ENCODE measurements at regions not wholly inside any gene's neighbourhood (a gene's known extent, or its start where the extent isn't known, plus 50 kb on each side); places are given as distances from the start of the nearest gene placed in this dataset.

DNA sequence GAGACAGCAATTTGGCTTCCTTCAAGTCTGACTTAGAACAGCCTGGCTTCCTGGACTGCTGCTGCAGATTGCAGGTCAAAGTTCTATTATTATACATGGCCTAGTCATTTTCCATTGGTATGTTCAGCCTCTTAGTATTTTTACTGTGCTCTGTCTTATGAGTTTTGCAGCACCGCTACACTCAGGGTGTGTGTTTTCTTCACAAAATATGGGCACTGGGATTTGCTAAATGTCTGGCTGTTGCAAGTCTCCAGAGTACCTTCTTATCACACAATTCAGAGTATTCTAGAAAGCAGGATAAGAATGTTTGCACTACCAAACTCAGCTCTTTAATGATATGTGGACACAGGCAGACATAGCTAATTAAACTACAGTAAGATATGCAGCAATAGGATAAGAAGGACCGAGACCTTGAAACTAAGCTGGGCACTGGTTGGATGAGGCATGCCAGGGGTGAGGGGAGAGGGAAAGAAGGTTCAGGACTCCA lies 203.0 kb upstream of the PDZRN3 start:
- no peak for TF ChIP-seq TAF1 (IDR thresholded peaks at IDR 0.05; ENCODE audit: borderline replicate concordance, insufficient read depth, low read length)
- no peak for TF ChIP-seq SIN3A (IDR thresholded peaks at IDR 0.05; ENCODE audit: borderline replicate concordance, insufficient read depth, low read length)
- TF ChIP-seq, protein P1, sequence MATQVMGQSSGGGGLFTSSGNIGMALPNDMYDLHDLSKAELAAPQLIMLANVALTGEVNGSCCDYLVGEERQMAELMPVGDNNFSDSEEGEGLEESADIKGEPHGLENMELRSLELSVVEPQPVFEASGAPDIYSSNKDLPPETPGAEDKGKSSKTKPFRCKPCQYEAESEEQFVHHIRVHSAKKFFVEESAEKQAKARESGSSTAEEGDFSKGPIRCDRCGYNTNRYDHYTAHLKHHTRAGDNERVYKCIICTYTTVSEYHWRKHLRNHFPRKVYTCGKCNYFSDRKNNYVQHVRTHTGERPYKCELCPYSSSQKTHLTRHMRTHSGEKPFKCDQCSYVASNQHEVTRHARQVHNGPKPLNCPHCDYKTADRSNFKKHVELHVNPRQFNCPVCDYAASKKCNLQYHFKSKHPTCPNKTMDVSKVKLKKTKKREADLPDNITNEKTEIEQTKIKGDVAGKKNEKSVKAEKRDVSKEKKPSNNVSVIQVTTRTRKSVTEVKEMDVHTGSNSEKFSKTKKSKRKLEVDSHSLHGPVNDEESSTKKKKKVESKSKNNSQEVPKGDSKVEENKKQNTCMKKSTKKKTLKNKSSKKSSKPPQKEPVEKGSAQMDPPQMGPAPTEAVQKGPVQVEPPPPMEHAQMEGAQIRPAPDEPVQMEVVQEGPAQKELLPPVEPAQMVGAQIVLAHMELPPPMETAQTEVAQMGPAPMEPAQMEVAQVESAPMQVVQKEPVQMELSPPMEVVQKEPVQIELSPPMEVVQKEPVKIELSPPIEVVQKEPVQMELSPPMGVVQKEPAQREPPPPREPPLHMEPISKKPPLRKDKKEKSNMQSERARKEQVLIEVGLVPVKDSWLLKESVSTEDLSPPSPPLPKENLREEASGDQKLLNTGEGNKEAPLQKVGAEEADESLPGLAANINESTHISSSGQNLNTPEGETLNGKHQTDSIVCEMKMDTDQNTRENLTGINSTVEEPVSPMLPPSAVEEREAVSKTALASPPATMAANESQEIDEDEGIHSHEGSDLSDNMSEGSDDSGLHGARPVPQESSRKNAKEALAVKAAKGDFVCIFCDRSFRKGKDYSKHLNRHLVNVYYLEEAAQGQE (IDR thresholded peaks at IDR 0.05; ENCODE audit: insufficient read depth in 1 of 2, low read depth in 2 of 2, low read length in 2 of 2), result no peak
- no peak for TF ChIP-seq POLR2AphosphoS5 (IDR thresholded peaks at IDR 0.05; ENCODE audit: low read depth, low read length)
- TF ChIP-seq FOXP2 (optimal IDR thresholded peaks at IDR 0.05; ENCODE audit: borderline replicate concordance, extremely low read depth, extremely low read length, insufficient read depth), result no peak

DNA sequence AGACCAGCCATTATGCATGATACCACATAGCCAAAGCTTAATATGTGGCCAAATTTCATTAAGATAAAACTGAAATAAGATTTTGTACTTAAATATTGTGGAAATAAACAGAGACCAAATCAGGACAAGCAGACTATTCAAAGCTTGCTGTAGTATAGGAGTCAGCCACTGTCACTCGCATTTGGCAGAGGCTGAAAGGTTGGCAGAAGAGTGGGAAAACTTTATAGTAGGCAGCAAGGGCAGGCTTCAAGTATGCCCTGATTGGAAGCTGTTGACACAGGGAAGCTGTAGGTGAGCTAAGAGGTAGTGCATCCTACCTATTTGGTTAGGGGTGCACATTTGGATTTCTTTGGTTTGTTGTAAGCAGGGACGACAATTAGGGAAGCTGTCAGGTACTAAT lies 202.5 kb upstream of the PDZRN3 start:
- TF ChIP-seq TAF1 (IDR thresholded peaks at IDR 0.05; ENCODE audit: borderline replicate concordance, insufficient read depth, low read length) (no peak), POLR2AphosphoS5 (IDR thresholded peaks at IDR 0.05; ENCODE audit: low read depth, low read length) (no peak), FOXP2 (optimal IDR thresholded peaks at IDR 0.05; ENCODE audit: borderline replicate concordance, extremely low read depth, extremely low read length, insufficient read depth) (no peak), SIN3A (IDR thresholded peaks at IDR 0.05; ENCODE audit: borderline replicate concordance, insufficient read depth, low read length) (no peak)
- TF ChIP-seq, protein P1 (IDR thresholded peaks at IDR 0.05; ENCODE audit: insufficient read depth in 1 of 2, low read depth in 2 of 2, low read length in 2 of 2), result no peak

DNA sequence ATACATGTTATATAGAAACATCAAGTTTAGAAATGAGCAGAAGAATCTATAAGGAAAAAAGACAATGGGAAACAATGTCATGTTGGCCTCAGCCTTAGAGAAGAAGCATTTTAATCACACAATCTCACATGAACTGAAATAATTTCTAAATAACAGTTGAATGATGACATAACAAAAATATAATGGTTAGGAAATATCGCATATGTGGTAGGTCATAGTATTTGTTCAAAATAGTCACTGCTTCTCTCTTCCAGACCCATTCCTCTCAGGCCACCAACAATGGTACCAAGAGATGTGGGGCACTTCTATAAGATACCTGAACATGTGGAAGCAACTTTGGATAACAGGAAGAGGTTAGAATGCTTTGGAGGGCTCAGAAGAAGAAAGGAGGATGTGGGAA lies 195.7 kb upstream of the PDZRN3 start:
- TF ChIP-seq SIN3A (IDR thresholded peaks at IDR 0.05; ENCODE audit: borderline replicate concordance, insufficient read depth, low read length), result no peak
- TF ChIP-seq, protein P1 (IDR thresholded peaks at IDR 0.05; ENCODE audit: insufficient read depth in 1 of 2, low read depth in 2 of 2, low read length in 2 of 2), result no peak
- no peak for TF ChIP-seq TAF1 (IDR thresholded peaks at IDR 0.05; ENCODE audit: borderline replicate concordance, insufficient read depth, low read length)

DNA sequence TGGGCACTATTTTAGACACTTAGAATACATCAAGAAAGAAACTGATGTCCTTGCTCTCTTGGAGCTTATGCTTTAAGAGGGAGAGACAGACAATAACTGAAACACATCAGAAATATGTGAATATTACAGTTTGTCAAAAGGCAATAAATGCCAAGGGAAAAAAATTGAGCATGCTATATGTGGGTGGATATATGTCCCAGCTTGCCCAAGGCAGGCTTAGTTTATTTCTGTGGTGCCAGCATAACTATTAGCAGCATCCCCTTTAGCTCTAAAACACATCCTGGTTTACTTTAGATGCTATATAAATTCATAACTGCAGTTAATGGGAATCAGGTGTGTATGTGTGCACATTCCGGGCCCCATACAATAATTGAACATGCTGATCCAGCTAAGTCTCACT lies 191.2 kb upstream of the PDZRN3 start:
- TF ChIP-seq FOXP2 (optimal IDR thresholded peaks at IDR 0.05; ENCODE audit: borderline replicate concordance, extremely low read depth, extremely low read length, insufficient read depth), result no peak

DNA sequence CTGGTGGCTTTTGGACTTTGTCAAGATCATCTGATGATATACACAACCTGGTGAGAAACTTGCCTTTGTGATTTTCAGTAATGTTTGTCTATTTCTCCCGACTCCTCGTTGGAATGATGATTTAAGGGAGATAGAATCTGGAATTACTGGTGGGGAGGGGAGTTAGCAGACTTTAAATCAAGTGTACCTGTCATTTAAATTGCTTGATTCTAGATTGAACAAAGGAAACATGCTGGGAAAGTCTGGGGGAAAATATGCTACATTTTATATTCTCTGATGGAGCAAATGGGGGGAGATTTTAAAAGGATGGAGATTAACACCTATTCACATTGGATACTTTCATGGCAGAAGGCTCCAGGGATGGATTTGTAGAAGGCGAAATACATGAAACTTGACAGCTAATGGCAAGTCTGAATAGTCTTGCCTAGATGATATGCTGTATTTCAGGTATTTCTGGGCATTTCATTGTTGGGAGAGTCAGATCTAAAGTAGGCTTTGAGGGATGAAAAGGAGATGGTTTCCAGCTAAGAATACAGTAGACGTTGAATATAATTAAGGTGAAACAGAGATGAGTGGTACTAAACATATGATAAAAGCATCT lies 189.1 kb upstream of the PDZRN3 start:
- TF ChIP-seq SIN3A (IDR thresholded peaks at IDR 0.05; ENCODE audit: borderline replicate concordance, insufficient read depth, low read length), result no peak
- TF ChIP-seq POLR2AphosphoS5 (IDR thresholded peaks at IDR 0.05; ENCODE audit: low read depth, low read length), result no peak
- TF ChIP-seq, protein P1 (IDR thresholded peaks at IDR 0.05; ENCODE audit: insufficient read depth in 1 of 2, low read depth in 2 of 2, low read length in 2 of 2), result no peak
- TF ChIP-seq FOXP2 (optimal IDR thresholded peaks at IDR 0.05; ENCODE audit: borderline replicate concordance, extremely low read depth, extremely low read length, insufficient read depth), result no peak
- TF ChIP-seq TAF1 (IDR thresholded peaks at IDR 0.05; ENCODE audit: borderline replicate concordance, insufficient read depth, low read length), result no peak

Data from PFSK-1 (cell line).